ENCODE measurements at regions not wholly inside any gene's neighbourhood (a gene's known extent, or its start where the extent isn't known, plus 50 kb on each side); places are given as distances from the start of the nearest gene placed in this dataset.
A peak's percentile ranks its signal among the peaks of the same experiment; 100 is the strongest.
"Not testable (repeated sequence)": the region's sequence is repeated elsewhere in the genome, so short reads cannot be mapped to it uniquely, and the experiment has no call there.

DNA sequence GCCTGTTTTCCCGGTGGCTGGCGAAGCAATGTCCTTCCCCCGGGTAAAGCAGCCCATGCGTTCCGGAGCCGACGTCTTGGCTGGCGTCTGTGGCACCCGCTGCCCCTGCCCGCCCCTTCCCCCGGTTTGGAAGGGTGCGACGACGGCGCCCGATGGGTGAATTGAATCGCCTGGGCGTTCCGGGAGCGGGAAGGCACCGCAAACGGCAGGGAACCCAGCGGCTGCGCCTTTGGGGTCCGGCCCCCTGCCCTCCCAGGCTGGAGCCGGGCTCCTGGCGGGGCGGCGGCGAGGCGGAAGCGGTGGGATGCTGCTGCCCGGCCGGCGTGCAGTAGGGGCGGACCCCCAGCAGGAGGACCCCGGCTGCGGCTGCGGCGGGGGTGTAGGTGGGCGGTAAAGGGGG is 123.6 kb upstream of the RHOU start:
- not testable (repeated sequence) for H3K27ac Mint-ChIP-seq; H3K9me3 ChIP-seq (ENCODE audit: control insufficient read depth, low read length, poor library complexity, severe bottlenecking); H3K27me3 Mint-ChIP-seq; ATAC-seq; H3K36me3 Mint-ChIP-seq (ENCODE audit: low read depth); H3K4me1 Mint-ChIP-seq; DNase-seq; H3K4me3 Mint-ChIP-seq

DNA sequence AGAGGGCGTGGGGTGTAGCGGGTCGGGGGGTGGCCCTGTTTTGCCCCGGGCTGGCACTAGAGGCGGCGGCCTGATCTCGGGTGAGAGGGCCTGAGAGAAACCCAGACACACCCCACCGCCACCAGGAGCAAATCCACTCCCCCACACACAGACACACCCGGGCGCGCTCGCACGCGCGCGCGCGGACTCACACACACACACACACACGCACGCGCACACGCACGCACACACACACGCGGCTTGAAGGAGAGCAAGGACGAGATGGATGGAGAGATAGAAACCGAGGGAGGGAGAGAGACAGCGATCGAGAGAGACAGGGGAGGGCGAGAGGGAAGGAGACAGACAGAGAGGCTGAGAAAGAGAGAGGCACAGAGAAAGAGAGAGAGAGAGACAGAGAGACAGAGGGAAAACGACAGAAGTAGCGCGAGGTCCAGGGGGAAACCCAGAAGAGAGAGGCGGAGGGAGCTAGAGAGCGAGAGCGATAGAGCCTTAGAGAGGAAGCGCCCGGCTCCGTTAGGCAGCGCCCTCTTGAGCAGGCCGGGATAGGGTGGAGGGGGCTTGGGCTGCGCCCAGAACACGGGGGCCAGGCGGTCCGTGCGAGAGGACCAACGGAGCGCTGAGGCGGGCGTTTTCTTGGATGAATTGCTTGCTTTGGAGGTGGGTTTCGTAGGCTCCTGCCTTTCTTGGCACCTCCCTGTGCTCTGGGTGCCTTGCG is 113.1 kb upstream of the RHOU start:
- Mint-ChIP-seq H3K4me3 (peak overlapping the region; percentile 88), H3K27ac (peak overlapping the region; percentile 83)
- peak in 1 of 3 donors; percentile 32 for DNase-seq
- ATAC-seq; H3K4me1 Mint-ChIP-seq; H3K36me3 Mint-ChIP-seq (ENCODE audit: low read depth); H3K27me3 Mint-ChIP-seq; H3K9me3 ChIP-seq (ENCODE audit: control insufficient read depth, low read length, poor library complexity, severe bottlenecking): not testable (repeated sequence)

DNA sequence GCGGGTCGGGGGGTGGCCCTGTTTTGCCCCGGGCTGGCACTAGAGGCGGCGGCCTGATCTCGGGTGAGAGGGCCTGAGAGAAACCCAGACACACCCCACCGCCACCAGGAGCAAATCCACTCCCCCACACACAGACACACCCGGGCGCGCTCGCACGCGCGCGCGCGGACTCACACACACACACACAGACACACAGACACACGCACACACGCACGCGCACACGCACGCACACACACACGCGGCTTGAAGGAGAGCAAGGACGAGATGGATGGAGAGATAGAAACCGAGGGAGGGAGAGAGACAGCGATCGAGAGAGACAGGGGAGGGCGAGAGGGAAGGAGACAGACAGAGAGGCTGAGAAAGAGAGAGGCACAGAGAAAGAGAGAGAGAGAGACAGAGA is 108.8 kb upstream of the RHOU start:
- H3K4me3 Mint-ChIP-seq; H3K4me1 Mint-ChIP-seq; H3K27me3 Mint-ChIP-seq; H3K27ac Mint-ChIP-seq; DNase-seq; H3K36me3 Mint-ChIP-seq (ENCODE audit: low read depth); H3K9me3 ChIP-seq (ENCODE audit: control insufficient read depth, low read length, poor library complexity, severe bottlenecking); ATAC-seq: not testable (repeated sequence)

DNA sequence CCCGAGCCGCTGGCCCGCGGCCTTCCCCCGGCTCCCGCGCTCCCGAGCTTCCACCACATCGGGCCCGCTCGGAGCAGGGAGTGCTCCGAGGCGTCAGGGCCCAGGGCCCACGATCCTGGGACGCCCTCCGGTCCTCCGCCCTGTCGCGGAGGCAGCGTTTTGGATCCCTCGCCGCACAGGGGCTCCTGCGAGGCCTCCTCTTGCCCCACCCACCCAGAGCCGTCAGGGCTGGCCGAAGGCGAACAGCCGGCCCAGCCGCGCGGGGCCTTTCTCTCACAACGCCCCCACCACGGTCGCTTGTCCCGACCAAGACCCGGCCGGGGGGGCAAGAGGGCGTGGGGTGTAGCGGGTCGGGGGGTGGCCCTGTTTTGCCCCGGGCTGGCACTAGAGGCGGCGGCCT is 102.4 kb upstream of the RHOU start:
- H3K27me3 Mint-ChIP-seq; DNase-seq; H3K4me3 Mint-ChIP-seq; ATAC-seq; H3K4me1 Mint-ChIP-seq; H3K36me3 Mint-ChIP-seq (ENCODE audit: low read depth); H3K27ac Mint-ChIP-seq; H3K9me3 ChIP-seq (ENCODE audit: control insufficient read depth, low read length, poor library complexity, severe bottlenecking): not testable (repeated sequence)

DNA sequence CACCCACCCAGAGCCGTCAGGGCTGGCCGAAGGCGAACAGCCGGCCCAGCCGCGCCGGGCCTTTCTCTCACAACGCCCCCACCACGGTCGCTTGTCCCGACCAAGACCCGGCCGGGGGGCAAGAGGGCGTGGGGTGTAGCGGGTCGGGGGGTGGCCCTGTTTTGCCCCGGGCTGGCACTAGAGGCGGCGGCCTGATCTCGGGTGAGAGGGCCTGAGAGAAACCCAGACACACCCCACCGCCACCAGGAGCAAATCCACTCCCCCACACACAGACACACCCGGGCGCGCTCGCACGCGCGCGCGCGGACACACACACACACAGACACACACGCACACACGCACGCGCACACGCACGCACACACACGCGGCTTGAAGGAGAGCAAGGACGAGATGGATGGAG is 100.0 kb upstream of the RHOU start:
- not testable (repeated sequence) for H3K36me3 Mint-ChIP-seq (ENCODE audit: low read depth); H3K4me1 Mint-ChIP-seq; H3K27ac Mint-ChIP-seq; H3K9me3 ChIP-seq (ENCODE audit: control insufficient read depth, low read length, poor library complexity, severe bottlenecking); H3K4me3 Mint-ChIP-seq; H3K27me3 Mint-ChIP-seq; ATAC-seq
- peak; percentile 35 to 42 (median 35) for DNase-seq

DNA sequence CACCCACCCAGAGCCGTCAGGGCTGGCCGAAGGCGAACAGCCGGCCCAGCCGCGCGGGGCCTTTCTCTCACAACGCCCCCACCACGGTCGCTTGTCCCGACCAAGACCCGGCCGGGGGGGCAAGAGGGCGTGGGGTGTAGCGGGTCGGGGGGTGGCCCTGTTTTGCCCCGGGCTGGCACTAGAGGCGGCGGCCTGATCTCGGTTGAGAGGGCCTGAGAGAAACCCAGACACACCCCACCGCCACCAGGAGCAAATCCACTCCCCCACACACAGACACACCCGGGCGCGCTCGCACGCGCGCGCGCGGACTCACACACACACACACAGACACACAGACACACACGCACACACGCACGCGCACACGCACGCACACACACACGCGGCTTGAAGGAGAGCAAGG is 97.8 kb upstream of the RHOU start:
- not testable (repeated sequence) for H3K4me1 Mint-ChIP-seq; H3K27me3 Mint-ChIP-seq; H3K9me3 ChIP-seq (ENCODE audit: control insufficient read depth, low read length, poor library complexity, severe bottlenecking); H3K36me3 Mint-ChIP-seq (ENCODE audit: low read depth); ATAC-seq; DNase-seq; H3K27ac Mint-ChIP-seq; H3K4me3 Mint-ChIP-seq

DNA sequence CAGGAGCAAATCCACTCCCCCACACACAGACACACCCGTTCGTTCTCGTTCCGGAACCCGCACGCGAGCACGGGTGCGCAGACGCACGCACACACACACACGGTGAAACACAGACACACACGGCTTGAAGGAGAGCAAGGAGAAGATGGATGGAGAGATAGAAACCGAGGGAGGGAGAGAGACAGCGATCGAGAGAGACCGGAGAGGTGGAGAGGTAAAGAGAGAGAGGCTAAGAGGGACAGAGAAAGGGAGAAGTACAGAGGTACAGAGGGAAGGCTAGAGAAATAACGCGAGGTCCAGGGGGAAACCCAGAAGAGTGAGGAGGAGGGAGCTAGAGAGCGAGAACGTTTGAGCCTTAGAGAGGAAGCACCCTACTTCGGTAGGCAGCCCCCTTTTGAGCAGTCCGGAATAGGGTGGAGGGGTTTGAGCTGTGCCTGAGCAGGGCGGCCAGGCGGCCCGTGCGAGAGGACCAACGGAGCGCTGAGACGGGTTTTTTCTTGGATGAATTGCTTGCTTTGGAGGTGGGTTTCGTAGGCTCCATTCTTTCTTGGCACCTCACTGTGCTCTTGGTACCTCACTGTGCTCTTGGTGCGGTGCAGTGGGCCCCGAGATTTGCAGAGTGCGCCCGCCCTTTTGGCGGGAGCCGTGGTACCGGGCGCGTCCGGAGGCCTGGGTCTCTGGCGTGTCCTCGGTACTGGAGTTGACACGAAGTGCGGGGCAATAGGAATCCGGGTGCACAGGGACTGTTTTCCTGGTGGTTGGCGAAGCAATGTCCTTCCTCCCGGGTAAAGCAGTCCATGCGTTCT is 88.4 kb upstream of the RHOU start:
- H3K36me3 Mint-ChIP-seq (ENCODE audit: low read depth), result peaks cover 2% of the 10 kb centered on the region
- H3K4me3 Mint-ChIP-seq, result peak overlapping the region; percentile 93
- peaks cover 18% of the 10 kb centered on the region for H3K4me1 Mint-ChIP-seq
- H3K27ac Mint-ChIP-seq, result peak overlapping the region; percentile 83
- no peaks in the 10 kb centered on the region for H3K9me3 ChIP-seq (ENCODE audit: control insufficient read depth, low read length, poor library complexity, severe bottlenecking)
- ATAC-seq (peak; percentile 81), DNase-seq (peak in 1 of 3 donors; percentile 16)
- peaks cover 52% of the 10 kb centered on the region for H3K27me3 Mint-ChIP-seq

DNA sequence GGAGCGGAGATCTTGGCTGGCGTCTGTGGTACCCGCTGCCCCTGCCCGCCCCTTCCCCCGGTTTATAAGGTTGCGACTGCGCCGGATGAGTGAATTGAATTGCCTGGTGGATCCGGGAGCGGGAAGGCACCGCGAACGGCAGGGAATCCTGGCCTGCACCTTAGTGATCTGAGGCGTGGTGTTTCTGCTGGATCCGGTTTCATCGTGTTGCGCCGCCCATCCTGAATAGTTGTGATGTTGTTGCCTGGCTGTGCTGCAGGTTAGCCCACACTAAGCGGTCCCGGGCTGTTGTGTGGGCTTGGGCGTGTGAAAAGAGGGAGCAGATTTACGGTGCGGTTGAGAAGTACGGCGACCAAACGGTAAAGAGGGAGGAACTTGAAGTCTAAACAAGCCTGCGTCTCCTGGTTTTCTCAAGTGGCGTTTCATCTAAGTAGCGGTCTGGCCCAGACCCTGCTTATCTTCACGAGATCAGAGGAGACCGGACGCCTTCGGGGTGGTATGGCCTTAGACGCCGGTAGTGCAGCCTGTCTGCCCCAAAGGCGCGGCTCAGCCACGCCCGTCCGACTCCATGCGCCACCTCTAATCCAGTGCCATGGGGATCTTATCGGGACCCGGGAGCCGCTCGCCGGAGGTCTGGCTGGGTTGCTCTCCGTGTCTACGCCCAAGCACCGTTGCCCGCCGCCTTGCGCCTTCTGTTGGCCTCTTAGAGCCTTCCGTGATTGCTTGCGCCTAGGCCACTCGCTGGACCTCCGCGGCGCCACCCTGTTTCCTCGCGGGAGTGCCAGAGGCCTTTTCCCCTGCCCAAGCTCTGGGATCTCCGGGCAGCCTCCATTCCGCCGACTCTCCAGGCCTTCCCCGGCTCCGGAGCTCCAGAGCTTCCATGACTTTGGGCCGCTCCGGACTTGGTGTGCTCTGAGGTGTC is 87.5 kb upstream of the RHOU start:
- Mint-ChIP-seq H3K27me3 (peaks cover 57% of the 10 kb centered on the region), H3K36me3 (ENCODE audit: low read depth) (peaks cover 2% of the 10 kb centered on the region), H3K4me3 (peak overlapping the region; percentile 93), H3K27ac (peak overlapping the region; percentile 83), H3K4me1 (peaks cover 18% of the 10 kb centered on the region)
- ATAC-seq (peak; percentile 29), DNase-seq (no peak)
- H3K9me3 ChIP-seq (ENCODE audit: control insufficient read depth, low read length, poor library complexity, severe bottlenecking), result no peaks in the 10 kb centered on the region

DNA sequence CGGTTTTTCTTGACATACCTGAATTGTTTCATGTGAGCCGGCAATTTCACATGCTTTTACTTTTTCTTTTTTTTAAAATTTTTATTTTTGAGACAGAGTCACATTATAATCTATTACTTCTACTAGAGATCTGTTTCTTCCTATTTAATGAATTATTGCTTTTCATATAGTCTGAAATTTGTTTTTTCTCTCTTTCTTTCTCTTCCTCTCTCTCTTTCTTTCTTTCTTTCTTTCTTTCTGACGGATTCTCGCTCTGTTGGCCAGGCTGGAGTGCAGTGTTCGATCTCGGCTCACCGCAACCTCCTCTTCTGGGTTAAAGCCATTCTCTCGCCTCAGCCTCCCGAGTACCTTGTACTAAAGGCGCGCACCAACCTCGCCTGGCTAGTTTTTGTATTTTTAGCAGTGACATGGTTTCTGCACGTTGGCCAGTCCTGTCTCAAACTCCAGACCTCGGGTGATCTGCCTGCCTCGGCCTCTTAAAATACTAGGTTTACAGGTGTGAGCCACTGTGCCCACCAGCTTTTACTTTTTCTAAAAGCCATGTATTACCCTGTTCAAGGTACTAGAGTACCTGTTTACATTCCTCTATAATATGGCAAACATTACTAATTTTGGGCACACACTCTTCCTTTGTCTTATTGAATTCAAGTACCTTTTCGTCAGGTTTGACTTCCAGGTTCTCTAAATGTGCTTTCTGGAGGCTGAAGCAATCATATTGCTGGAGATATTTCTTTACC is 86.5 kb upstream of the RHOU start:
- H3K4me1 Mint-ChIP-seq, result peaks cover 18% of the 10 kb centered on the region
- H3K9me3 ChIP-seq (ENCODE audit: control insufficient read depth, low read length, poor library complexity, severe bottlenecking), result no peaks in the 10 kb centered on the region
- no peak for ATAC-seq
- H3K27ac Mint-ChIP-seq, result peak overlapping the region; percentile 61
- H3K4me3 Mint-ChIP-seq, result peak overlapping the region; percentile 93
- peaks cover 62% of the 10 kb centered on the region for H3K27me3 Mint-ChIP-seq
- DNase-seq, result no peak
- peaks cover 2% of the 10 kb centered on the region for H3K36me3 Mint-ChIP-seq (ENCODE audit: low read depth)

DNA sequence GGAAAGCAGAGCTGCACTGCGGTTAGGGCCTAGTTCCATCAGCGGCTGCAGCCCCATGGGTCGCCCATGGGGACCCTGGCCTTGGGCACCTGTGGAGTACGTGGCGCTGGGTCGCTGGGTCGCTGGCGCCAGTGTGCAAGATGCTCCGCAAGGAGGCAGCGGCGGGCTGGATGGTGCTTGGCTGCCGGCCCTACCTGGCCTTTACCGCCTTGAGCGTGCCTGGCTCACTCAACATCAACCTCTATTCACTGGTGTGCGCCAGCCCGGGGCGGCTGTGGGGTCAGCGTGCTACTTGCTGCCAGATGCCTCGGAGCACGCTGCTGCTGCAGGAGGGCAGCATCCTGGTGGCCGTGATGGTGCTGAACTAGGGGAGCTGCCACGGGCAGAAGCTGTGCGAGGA is 85.1 kb upstream of the RHOU start:
- DNase-seq (no peak), ATAC-seq (no peak)
- H3K9me3 ChIP-seq (ENCODE audit: control insufficient read depth, low read length, poor library complexity, severe bottlenecking), result no peaks in the 10 kb centered on the region
- Mint-ChIP-seq H3K27me3 (peaks cover 71% of the 10 kb centered on the region), H3K4me3 (no peak overlapping the region), H3K36me3 (ENCODE audit: low read depth) (peaks cover 2% of the 10 kb centered on the region), H3K4me1 (peaks cover 18% of the 10 kb centered on the region), H3K27ac (no peak overlapping the region)

DNA sequence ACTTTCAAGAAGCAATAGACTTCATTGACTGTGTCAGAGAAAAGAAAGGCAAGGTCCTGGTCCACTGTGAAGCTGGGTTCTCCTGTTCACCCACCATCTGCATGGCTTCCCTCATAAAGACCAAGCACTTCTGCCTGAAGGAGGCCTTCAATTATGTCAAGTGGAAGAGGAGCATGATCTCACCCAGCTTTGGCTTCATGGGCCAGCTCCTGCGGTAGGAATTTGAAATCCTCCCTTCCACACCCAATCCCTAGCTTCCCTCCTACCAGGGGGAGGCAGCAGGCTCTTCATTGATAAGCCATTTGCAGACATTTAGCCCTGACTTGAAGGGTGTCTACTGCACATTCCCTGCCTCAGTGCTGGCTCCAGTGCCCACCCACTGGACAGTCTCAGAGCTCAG is 84.3 kb upstream of the RHOU start:
- no peak for DNase-seq
- no peaks in the 10 kb centered on the region for H3K9me3 ChIP-seq (ENCODE audit: control insufficient read depth, low read length, poor library complexity, severe bottlenecking)
- no peak overlapping the region for H3K27ac Mint-ChIP-seq
- no peak for ATAC-seq
- H3K4me3 Mint-ChIP-seq, result no peak overlapping the region
- peaks cover 18% of the 10 kb centered on the region for H3K4me1 Mint-ChIP-seq
- H3K36me3 Mint-ChIP-seq (ENCODE audit: low read depth), result peaks cover 2% of the 10 kb centered on the region
- peaks cover 72% of the 10 kb centered on the region for H3K27me3 Mint-ChIP-seq

DNA sequence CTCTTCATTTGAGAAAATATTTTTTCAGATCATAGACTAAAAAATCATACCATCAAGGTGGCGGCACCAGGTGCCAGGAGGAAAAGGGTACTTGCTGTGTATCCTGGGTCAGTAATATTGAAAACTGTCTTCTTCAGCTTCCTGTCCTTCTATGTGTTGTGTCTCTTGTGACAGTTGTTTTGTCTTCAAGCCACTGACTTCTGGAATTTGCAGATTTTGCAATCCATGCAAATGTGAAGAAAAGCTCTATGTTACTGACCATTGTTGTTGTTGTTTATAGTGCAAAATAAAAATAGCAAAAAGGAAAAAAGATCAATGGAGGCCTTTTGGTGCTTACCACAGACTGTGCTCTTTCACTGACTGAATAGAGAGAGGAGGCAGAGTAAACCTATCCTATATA is 83.2 kb upstream of the RHOU start:
- peaks cover 75% of the 10 kb centered on the region for H3K27me3 Mint-ChIP-seq
- no peak overlapping the region for H3K4me3 Mint-ChIP-seq
- no peak for ATAC-seq
- no peak for DNase-seq
- no peaks in the 10 kb centered on the region for H3K36me3 Mint-ChIP-seq (ENCODE audit: low read depth)
- H3K4me1 Mint-ChIP-seq, result peaks cover 11% of the 10 kb centered on the region
- H3K27ac Mint-ChIP-seq, result no peak overlapping the region
- no peaks in the 10 kb centered on the region for H3K9me3 ChIP-seq (ENCODE audit: control insufficient read depth, low read length, poor library complexity, severe bottlenecking)
